Stimulated activated CD4-positive, alpha-beta T cell treated with anti-CD3 and anti-CD28 coated beads, TNF-alpha, amount 100 ng/mL, for 48 hours (primary cell): ENCODE measurements at regions not wholly inside any gene's neighbourhood (a gene's known extent, or its start where the extent isn't known, plus 50 kb on each side); places are given as distances from the start of the nearest gene placed in this dataset.

Source experiments
- DNase-seq, 3 donors: peaks; one replicate each; pipeline ENCODE4 v3.0.0-alpha.2; 2020; ENCODE audit warnings: low read depth in 3 of 3

DNA sequence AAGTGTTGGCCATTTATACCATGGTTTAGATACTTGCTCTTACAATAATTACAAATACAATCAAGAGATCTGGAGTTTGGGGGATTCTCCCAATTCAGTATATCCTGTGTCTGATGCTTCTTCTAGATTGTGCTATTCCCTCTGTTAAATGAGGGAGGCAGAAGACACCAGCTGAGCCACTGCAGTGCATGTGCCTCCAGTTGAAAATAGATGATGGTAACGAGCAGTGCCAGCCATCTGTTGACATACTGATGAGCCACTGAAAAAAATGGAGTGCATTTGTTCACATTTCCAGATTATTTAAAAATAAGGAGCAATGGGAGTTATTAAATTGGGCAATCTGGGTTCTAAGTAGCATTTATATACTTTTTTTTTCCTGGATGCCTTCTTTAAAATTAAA is 1428.0 kb upstream of the TENM4 start:
- DNase-seq = no peak

DNA sequence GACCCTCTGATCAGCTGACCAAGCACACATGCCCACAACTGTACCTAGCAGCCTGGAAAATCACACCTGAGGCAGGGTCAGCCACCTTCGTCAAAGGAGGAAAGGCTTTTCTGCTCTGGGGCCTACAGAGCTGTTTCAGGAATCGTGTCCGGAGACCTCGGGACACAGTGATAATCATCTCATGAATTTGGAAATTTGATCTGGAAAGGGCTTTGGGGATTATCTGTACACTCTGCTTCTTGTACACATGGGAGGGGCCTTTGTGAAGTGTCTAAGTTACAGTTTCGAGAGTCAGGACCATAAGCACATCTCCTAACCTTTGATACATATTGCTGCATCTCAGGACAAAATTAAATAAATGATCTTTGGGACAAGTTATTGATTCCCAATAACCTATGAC is 1421.2 kb upstream of the TENM4 start:
- no peak for DNase-seq

DNA sequence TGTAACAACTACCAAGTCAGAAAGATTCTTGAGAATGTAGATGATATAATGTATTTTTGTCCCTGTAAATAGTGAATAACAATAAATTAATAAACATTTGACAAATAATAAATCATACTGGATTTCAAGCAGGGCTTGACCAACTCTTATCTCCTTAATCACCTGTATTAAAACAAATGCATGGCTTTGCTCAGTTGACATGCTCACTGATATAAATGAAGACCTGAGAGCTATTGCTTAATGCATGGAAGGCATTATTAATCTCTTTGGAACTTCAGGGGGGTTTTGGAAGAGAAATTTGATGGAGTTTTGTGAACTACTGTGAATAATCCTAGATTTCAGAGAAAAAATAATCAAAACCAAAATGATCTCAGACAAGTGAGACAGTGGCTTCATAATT is 1420.4 kb upstream of the TENM4 start:
- no peak for DNase-seq

DNA sequence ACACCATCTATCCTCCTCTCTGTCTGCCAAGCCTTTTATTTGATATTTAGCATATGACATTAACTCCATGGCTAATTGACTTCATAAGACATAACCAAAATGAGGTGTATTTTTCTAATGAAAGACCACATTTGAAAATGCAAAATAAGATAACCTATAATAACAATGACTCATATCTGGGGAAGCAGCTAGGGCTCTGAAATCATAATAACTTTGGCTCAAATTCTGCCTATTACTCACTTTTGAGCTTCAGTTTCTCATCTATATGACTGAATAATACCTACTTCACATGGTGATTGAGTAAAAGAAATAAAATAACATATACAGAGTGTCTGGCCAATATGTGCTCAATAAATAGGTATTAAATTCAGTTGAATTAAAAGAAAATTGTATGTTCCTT is 1419.8 kb upstream of the TENM4 start:
- DNase-seq = no peak

DNA sequence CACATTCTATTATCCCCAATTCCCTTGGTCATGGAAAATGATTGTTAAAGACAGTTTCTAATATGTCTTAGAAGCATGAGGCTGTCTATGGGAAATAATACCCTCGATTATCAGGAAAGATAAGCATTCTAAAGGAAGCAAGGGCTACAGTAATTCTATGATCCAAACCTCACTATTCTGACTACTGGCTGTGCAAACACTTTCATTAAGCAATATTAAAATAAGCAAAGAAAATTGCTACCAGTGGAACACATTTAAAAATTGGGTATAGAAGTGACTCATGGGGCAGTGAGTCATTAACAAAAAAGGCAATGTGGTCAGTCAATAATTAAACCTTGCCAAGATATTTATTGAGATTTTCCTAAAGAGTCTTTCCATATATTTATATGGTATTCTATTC is 1415.2 kb upstream of the TENM4 start:
- no peak for DNase-seq

DNA sequence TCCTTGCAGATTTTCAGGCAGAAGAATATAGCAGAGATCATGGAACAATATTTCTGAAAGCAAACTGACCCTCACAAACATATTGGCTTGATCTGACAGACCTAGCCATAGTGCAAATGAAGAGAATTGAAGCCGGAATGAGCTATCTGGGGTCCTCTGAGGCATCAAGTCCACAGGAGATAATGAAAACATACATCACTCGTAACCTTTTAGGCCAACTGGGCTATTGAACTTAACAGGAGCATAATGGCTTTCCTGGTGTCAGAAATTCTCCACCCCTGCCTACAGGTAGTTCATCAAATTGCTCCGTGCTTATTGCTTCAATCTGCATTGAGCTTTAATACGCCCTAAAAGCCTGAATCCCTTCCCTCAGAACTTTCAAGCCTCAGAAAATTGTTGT is 1414.6 kb upstream of the TENM4 start:
- DNase-seq = no peak

DNA sequence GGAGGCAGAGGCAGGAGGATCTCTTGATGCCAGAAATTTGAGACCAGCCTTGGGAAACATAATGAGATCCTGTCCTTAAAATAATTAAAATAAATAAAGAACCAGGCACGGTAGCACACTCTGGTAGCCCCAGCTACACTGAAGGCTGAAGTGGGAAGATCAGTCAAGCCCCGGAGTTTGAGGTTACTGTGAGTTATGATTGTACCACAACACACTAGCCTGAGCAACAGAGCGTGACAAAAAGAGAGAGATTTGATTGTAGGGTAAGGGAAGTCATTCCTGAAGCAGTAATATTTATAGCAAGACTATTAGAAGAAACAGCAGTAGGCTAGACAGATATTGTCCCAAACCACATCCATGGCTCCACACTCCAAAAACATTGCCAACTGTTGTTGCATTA is 1408.4 kb upstream of the TENM4 start:
- DNase-seq = no peak

DNA sequence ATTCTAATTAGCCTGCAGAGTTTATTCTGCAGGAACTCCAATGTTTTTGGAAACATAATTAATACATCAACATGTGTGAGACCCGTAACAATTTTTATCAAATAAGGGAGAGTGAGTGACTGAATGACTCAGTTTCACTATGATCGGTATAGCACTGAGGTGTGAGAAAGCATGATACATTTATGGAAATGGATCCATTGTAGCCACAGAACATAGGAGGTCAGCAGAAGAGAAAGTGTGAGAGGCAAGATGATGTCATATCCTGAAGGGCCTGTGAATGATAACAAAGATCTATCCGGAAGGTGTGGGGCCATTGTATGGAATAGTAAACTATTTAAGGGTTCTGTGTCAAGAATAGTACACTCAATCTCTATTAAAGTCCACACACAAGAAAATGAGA is 1406.1 kb upstream of the TENM4 start:
- DNase-seq = no peak

DNA sequence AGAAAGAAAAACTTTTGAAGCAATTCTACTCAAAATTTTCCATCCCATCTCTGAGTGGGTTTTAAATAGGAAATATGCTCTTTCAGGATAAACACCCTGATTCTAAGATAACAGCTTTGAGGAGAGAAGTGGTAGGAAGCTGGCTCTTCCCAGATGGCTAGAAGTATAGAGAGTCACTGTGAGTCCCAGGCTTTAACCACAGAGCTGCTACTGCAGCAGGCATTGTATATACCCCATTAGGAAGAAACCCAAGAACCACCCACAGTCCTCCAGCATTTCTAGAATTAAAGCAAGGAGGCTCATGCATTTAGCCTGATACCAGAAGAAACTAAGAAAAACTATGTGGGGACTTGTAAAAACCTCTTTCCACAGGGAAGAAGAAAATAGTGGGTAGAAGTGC is 1405.6 kb upstream of the TENM4 start:
- DNase-seq = no peak

DNA sequence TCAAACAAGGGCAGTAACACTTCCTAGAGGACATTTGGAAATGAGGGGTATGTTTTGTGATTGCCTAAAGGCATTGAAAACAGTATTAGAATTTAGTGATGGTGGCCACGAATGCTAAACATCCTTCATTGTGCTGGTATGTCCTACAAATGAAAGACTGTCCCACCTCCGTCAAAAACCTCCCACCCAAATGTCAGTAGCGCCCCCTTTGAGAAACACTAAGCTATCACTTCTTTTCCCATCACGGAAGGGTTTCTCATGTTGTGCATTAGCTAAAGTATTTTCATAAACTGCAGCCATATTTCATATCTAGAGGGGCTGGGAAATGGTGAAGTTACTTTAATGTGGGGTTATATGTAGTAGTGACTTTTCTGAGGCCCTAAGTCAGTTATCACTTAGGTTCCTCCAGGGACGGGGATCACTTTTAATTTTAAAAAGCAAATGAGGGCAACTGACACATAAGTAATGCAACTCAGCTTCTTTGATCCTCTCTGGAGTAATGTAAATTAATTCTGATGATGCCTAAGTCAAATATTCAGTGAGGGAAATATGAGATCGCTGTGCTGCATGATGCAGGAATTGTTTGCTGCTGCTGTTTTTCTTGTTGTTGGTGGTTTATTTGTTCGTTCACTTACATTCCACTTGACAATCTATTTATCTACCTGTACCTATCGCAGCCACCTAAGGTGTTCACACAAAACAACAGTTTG is 1403.4 kb upstream of the TENM4 start:
- DNase-seq = no peak

DNA sequence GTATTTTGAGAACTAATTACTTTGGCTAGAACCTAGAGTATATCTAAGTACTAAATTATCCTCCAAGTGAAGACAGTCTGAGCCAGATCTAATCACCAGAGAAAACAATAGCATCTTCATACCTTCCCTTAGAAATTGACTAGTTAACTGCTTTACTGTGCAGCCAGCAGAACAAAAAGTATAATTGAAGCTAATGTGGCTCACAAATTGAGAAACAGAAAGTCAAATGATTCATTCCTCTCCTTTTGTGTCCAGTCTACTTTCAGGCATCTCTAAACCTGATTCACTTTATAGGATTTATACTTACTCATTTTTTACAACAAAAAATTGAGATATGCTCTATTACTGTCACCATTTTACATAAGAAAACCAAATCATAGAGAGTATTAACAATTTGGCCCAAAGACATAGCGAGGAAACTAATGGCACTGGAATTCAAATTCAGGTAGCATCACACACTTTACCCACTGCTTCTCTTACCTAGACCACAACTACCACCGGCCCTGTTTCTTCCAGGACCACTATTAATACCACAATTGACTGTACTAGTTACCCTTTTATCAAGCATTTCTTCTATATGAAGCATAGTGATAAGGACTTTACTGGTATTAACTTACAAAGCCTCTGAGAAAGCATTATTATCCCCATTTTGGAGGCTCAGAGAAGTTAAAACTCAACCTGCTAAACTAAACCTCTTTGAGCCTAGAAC is 1402.6 kb upstream of the TENM4 start:
- DNase-seq = no peak

DNA sequence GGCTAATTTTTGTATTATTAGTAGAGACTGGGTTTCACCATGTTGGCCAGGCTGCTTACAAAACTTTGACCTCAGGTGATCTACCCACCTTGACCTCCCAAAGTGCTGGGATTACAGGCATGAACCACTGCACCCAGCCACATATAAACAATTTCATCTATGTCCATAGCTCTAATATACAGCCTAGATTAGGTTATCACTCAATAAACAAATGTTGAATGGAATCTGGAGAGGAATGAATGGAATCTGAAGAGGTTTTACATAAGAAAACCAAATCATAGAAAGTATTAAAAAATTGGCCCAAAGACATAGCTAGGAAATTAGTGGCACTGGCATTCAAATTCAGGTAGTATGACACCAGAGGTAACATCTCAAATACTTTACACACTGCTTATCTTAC is 1401.4 kb upstream of the TENM4 start:
- no peak for DNase-seq

DNA sequence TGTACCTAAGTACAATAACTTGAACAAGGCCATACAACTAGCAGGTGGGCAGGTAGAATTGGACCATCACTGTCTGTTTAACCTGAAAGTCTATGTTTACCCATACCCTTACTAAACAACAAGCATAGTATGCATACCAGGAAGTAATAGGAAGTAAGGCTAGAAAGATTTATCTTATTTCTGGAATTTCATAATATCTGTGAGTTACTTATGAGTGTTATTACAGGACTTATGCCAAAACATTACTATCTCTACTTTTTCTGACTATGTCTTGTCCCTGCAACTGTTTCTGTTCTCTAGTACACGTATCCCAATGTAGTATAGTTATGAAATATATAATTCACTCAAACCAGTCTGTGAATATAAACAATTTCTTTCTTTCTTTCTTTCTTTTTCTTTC is 1400.8 kb upstream of the TENM4 start:
- no peak for DNase-seq

DNA sequence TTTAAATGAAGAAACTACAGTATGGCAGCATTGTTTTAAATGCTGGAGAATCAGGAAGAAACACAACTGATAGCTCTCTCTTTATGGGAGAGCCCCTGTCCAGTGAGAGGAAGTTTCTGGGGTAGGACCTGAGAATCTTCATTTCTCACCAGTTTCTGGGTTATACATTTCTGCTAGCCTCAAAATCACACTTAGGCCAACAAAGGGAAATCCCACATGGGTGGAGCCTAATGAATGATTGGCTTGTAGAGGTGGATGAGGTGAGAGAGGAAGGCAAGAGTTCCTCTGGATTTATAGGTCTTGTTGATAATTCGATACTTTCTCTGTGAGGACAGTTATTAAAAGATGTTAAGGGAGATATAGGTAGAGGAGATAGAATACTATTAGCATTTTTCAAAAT is 1397.3 kb upstream of the TENM4 start:
- DNase-seq = no peak

DNA sequence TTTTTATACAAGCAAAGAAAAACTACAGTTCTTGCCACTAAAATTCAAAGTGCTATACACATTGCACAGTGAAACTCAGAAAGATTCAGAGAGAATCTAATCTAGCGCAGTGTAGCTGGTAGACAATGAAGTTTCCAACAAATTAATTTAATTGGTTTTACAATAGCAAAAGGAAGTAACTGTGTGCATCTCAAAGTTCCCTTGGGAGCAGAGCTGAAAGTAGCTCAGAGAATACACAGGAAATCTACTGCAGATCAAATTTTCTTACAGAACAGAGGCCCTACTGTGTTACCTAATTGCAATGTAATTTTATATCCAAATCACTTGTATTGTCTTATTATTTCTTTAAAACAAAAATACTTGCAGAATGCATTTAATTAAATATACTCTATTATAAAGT is 1396.2 kb upstream of the TENM4 start:
- no peak for DNase-seq

DNA sequence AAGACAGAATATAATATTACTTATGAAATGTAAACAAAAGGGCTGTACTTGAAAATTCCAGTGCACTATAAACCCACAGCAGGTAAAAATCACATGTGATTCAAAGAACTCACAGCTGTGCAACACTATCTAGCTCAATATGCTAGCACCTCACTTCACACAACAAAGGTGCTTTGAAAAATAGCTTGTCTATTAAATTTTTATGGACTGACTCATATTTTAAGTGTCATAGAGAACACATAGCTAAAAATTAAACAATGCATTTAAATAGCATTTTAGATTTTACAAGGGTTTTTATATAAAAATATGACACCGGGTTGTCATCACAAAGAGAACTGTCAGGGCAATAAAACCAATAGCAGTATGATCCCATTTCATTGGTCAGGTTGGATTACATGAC is 1390.5 kb upstream of the TENM4 start:
- DNase-seq = no peak

DNA sequence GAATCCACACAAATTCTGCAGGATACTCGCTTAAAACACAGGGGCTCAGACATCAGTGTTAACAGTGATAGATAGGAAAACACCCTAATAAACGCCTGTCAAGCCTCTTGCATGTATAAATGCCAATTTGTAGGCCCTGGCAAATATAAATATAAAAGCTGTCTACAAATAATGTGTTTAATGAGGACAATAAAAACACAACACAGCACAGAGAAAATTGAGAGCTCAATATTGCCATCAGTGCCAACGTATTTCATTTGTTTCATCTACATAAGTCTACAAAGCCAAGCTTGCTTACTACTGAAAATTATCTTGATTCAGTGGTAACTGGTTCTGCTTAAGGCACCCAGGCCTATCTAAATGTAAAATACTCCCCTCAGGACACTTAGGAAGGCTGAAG is 1387.0 kb upstream of the TENM4 start:
- DNase-seq = no peak

DNA sequence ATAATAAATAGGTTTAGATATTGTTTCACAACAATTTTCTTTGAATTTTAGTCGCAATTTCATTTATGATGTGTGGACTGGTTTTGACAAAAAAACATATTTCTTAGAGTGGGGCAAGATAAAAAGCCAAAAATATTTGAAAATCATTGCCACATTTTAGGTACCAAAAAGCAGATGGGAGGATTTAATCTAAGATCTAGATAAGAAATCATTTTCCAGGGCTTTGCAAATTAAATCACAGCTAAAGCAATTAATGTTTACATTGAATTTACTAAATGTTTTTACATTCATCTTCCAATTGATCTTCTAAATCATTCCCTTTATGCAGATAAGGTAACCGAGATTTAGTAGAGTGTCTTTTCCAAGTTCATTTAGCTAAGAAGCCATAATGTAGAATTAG is 1386.0 kb upstream of the TENM4 start:
- DNase-seq = no peak

DNA sequence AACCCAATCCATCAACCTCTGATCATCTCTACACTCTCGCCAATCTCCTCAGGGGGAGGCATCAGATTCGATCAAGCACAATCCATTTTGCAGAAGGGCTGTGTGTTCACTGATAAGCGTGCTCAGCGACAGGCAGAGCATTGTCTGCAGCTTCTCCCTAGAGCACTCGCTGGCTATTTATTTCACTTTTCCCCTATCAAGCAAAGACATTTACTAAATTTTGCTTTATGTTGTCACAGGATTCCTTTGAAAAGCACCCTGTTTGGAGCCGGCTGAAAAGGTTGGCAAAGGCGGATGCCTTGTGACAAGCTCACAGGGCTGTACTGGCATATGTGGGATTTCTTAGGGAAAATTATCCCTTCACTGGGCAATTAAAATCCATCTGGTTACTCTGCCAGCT is 1381.5 kb upstream of the TENM4 start:
- DNase-seq = no peak

DNA sequence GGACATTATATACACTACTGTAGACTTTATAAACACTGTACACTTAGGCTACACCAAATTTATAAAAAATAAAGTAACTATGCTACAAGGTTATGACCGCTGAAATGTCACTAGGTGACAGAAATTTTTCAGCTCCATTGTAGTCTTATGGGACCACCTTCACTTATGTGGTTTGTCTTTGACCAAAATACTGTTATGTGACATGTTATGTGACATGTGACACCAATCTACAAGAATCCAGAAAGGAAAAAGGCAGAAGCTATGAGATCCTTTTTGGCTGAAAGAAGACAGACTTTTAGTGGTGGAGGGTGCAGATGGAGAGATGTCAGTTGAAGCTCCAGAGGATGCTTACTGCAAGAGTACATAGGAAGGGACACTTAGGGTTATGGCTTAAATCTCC is 1378.4 kb upstream of the TENM4 start:
- DNase-seq = no peak

DNA sequence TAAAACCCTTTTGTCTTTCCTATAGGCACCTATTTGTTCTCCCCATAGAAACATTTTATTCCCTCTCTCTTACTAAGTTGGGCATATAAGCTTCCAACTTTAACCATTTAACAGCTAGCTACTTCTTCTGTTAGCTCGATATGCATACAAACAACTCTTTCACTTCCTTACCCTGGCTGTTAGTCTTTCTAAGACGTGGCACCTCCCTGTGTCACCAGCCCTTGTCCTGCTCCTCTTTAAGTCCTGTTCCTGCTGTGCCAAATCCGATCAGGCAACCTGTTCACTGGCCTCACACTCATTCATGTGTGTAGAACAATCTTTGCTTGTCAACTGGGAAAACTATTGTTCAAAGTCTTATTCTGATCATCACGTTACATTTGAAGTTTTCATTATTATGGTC is 1376.1 kb upstream of the TENM4 start:
- no peak for DNase-seq

DNA sequence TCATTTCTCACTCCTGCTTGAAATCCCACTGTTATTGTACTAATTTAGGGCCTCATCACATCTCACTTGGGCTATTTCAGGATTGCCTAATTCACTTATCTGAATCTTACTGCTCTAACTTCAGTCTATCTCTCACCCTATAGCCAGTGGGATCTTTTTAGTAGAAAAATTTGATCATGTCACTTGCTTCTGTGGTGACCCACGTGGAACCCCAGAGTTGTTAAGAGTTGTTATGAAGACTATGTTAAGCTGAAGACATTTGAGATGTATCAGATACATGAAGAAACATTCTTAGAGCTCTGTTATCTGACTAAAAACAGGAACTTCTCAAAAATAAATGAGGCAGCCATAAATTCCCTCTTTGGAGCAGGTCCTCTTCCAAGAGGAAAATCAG is 1375.6 kb upstream of the TENM4 start:
- no peak for DNase-seq

DNA sequence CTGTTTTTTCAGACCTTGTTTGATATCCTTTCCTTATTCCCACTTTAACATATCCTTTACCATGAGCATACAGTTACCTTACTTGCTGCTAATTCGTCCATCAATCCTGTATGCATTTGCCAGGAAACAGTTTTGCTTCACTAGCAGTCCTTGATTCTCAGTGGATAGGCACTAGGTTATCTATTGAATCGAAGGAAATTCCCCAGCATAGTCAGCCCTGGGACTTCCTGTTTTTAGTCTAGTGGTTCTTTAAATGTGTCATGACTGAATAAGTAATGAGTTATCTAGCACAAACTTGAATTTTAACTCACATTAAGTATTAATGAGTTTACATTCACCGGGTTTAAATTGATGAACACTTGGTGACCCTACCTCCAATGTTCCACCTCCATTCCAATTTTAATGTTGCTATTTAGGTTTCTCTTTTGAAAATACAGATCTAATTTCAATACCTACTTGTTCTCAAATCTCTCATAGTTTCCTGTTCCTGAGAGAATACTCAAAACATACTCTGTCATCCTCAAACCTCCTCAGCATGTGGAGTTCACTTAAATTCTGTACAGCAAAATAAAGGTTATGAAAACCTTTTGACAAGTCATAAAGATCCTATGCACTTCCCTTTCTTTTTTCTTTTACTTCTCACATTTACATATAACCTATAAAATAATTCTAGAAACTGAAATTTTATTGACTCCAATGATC is 1375.1 kb upstream of the TENM4 start:
- no peak for DNase-seq
